A549 (cell line): ENCODE measurements at regions not wholly inside any gene's neighbourhood (a gene's known extent, or its start where the extent isn't known, plus 50 kb on each side); places are given as distances from the start of the nearest gene placed in this dataset.

ENCODE experiments used
- BHLHE40 ChIP-seq: IDR thresholded peaks from 2 replicates; pipeline ENCODE4 v1.6.1; 2012; ENCODE audit warnings: low read depth, low read length, inconsistent platforms
- CEBPB ChIP-seq, 2 experiments: fragments of >200 bp in 1 of 2; sonication (Bioruptor Twin) in 1 of 2; formaldehyde crosslinking in 1 of 2; IDR thresholded peaks; 2 replicates each; pipeline ENCODE4 v1.6.1; 2012 to 2016
- CHD4 ChIP-seq: fragments of 200-600 bp; sonication (generic); IDR thresholded peaks from 2 replicates; pipeline ENCODE4 v1.6.1; 2016; ENCODE audit warnings: antibody characterized with exemption, mild to moderate bottlenecking, borderline replicate concordance
- CTCF ChIP-seq: fragments of >200 bp; sonication (Bioruptor Twin); formaldehyde crosslinking; IDR thresholded peaks from 3 replicates; pipeline ENCODE4 v1.5.1; 2016
- ELK1 ChIP-seq: fragments of 150-350 bp; IDR thresholded peaks from 2 replicates; pipeline ENCODE4 v1.6.1; 2014; ENCODE audit warnings: low read depth, mild to moderate bottlenecking, low read length
- PBX3 ChIP-seq: IDR thresholded peaks from 2 replicates; pipeline ENCODE4 v1.6.1; 2012
- POLR2A ChIP-seq: IDR thresholded peaks from 2 replicates; pipeline ENCODE4 v1.6.1; 2012; ENCODE audit warnings: mild to moderate bottlenecking, low read length

GRCh38 chr6:150658421-150658820 lies 58.7 kb downstream of the PLEKHG1 start:
- TF ChIP-seq CEBPB (IDR thresholded peaks at IDR 0.05): no peak
- TF ChIP-seq ELK1: no peak
- no peak for TF ChIP-seq CTCF
- no peak for TF ChIP-seq BHLHE40
- TF ChIP-seq CHD4: no peak
- no peak for TF ChIP-seq POLR2A
- no peak for TF ChIP-seq PBX3
